ENCODE measurements at regions not wholly inside any gene's neighbourhood (a gene's known extent, or its start where the extent isn't known, plus 50 kb on each side); places are given as distances from the start of the nearest gene placed in this dataset.

DNA sequence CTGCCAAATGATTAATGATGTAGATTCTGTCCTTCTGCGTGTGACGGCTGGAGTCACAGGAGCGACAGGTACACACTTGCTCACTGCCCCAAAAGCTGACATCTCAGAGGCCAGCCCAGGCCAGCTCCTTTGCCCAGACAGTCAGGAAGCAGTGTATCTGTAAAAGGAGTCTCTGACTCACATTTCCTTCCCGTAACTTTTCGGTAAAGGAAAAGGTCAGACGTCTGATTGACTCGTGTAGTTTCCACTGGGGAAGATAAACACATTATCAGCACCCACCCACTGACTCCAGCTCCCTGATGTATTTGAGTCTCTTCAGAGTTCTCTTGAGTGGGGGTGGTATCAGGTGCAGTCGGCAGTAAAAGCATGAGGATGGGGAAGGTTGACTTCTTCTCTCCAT is 64.4 kb upstream of the WWC1 start:
- TF ChIP-seq POLR2A (IDR thresholded peaks at IDR 0.05), result no peak
- TF ChIP-seq, protein P1, sequence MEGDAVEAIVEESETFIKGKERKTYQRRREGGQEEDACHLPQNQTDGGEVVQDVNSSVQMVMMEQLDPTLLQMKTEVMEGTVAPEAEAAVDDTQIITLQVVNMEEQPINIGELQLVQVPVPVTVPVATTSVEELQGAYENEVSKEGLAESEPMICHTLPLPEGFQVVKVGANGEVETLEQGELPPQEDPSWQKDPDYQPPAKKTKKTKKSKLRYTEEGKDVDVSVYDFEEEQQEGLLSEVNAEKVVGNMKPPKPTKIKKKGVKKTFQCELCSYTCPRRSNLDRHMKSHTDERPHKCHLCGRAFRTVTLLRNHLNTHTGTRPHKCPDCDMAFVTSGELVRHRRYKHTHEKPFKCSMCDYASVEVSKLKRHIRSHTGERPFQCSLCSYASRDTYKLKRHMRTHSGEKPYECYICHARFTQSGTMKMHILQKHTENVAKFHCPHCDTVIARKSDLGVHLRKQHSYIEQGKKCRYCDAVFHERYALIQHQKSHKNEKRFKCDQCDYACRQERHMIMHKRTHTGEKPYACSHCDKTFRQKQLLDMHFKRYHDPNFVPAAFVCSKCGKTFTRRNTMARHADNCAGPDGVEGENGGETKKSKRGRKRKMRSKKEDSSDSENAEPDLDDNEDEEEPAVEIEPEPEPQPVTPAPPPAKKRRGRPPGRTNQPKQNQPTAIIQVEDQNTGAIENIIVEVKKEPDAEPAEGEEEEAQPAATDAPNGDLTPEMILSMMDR (IDR thresholded peaks at IDR 0.05), result no peak
